ENCODE measurements at regions not wholly inside any gene's neighbourhood (a gene's known extent, or its start where the extent isn't known, plus 50 kb on each side); places are given as distances from the start of the nearest gene placed in this dataset.
"Not testable (repeated sequence)": the region's sequence is repeated elsewhere in the genome, so short reads cannot be mapped to it uniquely, and the experiment has no call there.

GRCh38 chr1:148246258-148246861 is 94.3 kb upstream of the NBPF11 start:
- intact Hi-C loops (cut with micrococcal nuclease); POLR2A ChIA-PET; H3K36me3 Mint-ChIP-seq; H3K9me3 Mint-ChIP-seq; H3K4me1 Mint-ChIP-seq (ENCODE audit: low read depth); H3K27me3 Mint-ChIP-seq; DNase-seq; H3K27ac Mint-ChIP-seq; H3K4me3 Mint-ChIP-seq; CTCF ChIA-PET: not testable (repeated sequence)

- H3K27ac Mint-ChIP-seq; H3K9me3 Mint-ChIP-seq; H3K4me3 Mint-ChIP-seq; H3K27me3 Mint-ChIP-seq; CTCF ChIA-PET; POLR2A ChIA-PET; DNase-seq; H3K36me3 Mint-ChIP-seq; intact Hi-C loops (cut with micrococcal nuclease); H3K4me1 Mint-ChIP-seq (ENCODE audit: low read depth): not testable (repeated sequence)
Observed at GRCh38 chr1:148245843-148246242, 93.8 kb upstream of the NBPF11 start.

GRCh38 chr1:148245443-148245842 is 93.4 kb upstream of the NBPF11 start:
- H3K27me3 Mint-ChIP-seq; POLR2A ChIA-PET; CTCF ChIA-PET; intact Hi-C loops (cut with micrococcal nuclease); H3K4me1 Mint-ChIP-seq (ENCODE audit: low read depth); H3K9me3 Mint-ChIP-seq; H3K4me3 Mint-ChIP-seq; H3K27ac Mint-ChIP-seq; H3K36me3 Mint-ChIP-seq; DNase-seq: not testable (repeated sequence)

- H3K4me1 Mint-ChIP-seq (ENCODE audit: low read depth); H3K9me3 Mint-ChIP-seq; H3K27ac Mint-ChIP-seq; intact Hi-C loops (cut with micrococcal nuclease); CTCF ChIA-PET; H3K4me3 Mint-ChIP-seq; H3K27me3 Mint-ChIP-seq; POLR2A ChIA-PET; DNase-seq; H3K36me3 Mint-ChIP-seq: not testable (repeated sequence)
Observed at GRCh38 chr1:148233250-148233649, 81.2 kb upstream of the NBPF11 start.

GRCh38 chr1:148228846-148229245 is 76.8 kb upstream of the NBPF11 start:
- intact Hi-C loops (cut with micrococcal nuclease); H3K4me3 Mint-ChIP-seq; H3K36me3 Mint-ChIP-seq; H3K4me1 Mint-ChIP-seq (ENCODE audit: low read depth); H3K27ac Mint-ChIP-seq; DNase-seq; CTCF ChIA-PET; H3K27me3 Mint-ChIP-seq; H3K9me3 Mint-ChIP-seq; POLR2A ChIA-PET: not testable (repeated sequence)

- CTCF ChIA-PET; H3K27ac Mint-ChIP-seq; intact Hi-C loops (cut with micrococcal nuclease): not testable (repeated sequence)
Observed at GRCh38 chr1:148222399-148223159, 70.5 kb upstream of the NBPF11 start.

GRCh38 chr1:148221593-148221992 is 69.5 kb upstream of the NBPF11 start:
- DNase-seq; H3K4me3 Mint-ChIP-seq; POLR2A ChIA-PET; H3K27me3 Mint-ChIP-seq; H3K36me3 Mint-ChIP-seq; H3K27ac Mint-ChIP-seq; H3K9me3 Mint-ChIP-seq; CTCF ChIA-PET; H3K4me1 Mint-ChIP-seq (ENCODE audit: low read depth); intact Hi-C loops (cut with micrococcal nuclease): not testable (repeated sequence)

More at GRCh38 chr1:148222399-148223159, 70.5 kb upstream of the NBPF11 start:
- POLR2A ChIA-PET; DNase-seq; H3K4me1 Mint-ChIP-seq (ENCODE audit: low read depth); H3K27me3 Mint-ChIP-seq; H3K36me3 Mint-ChIP-seq; H3K4me3 Mint-ChIP-seq; H3K9me3 Mint-ChIP-seq: not testable (repeated sequence)

- POLR2A ChIA-PET; H3K4me3 Mint-ChIP-seq; H3K36me3 Mint-ChIP-seq; H3K9me3 Mint-ChIP-seq; DNase-seq; H3K27ac Mint-ChIP-seq; H3K4me1 Mint-ChIP-seq (ENCODE audit: low read depth); CTCF ChIA-PET; intact Hi-C loops (cut with micrococcal nuclease); H3K27me3 Mint-ChIP-seq: not testable (repeated sequence)
Observed at GRCh38 chr1:148219229-148219628, 67.1 kb upstream of the NBPF11 start.

GRCh38 chr1:148211191-148211590 is 59.1 kb upstream of the NBPF11 start:
- H3K27ac Mint-ChIP-seq; H3K4me1 Mint-ChIP-seq (ENCODE audit: low read depth); H3K27me3 Mint-ChIP-seq; H3K36me3 Mint-ChIP-seq; DNase-seq; H3K4me3 Mint-ChIP-seq; POLR2A ChIA-PET; H3K9me3 Mint-ChIP-seq; intact Hi-C loops (cut with micrococcal nuclease); CTCF ChIA-PET: not testable (repeated sequence)

GRCh38 chr1:148210624-148211023 is 58.5 kb upstream of the NBPF11 start:
- H3K36me3 Mint-ChIP-seq; intact Hi-C loops (cut with micrococcal nuclease); POLR2A ChIA-PET; CTCF ChIA-PET; H3K27me3 Mint-ChIP-seq; H3K9me3 Mint-ChIP-seq; H3K4me3 Mint-ChIP-seq; H3K27ac Mint-ChIP-seq; DNase-seq; H3K4me1 Mint-ChIP-seq (ENCODE audit: low read depth): not testable (repeated sequence)

- POLR2A ChIA-PET; H3K4me1 Mint-ChIP-seq (ENCODE audit: low read depth); intact Hi-C loops (cut with micrococcal nuclease); H3K9me3 Mint-ChIP-seq; H3K36me3 Mint-ChIP-seq; H3K27ac Mint-ChIP-seq; H3K27me3 Mint-ChIP-seq; DNase-seq; H3K4me3 Mint-ChIP-seq; CTCF ChIA-PET: not testable (repeated sequence)
Observed at GRCh38 chr1:148210166-148210565, 58.1 kb upstream of the NBPF11 start.

- intact Hi-C loops (cut with micrococcal nuclease); POLR2A ChIA-PET; H3K27me3 Mint-ChIP-seq; H3K9me3 Mint-ChIP-seq; CTCF ChIA-PET; H3K4me3 Mint-ChIP-seq; H3K36me3 Mint-ChIP-seq; H3K27ac Mint-ChIP-seq; H3K4me1 Mint-ChIP-seq (ENCODE audit: low read depth); DNase-seq: not testable (repeated sequence)
Observed at GRCh38 chr1:148202013-148202412, 49.9 kb upstream of the NBPF11 start.

Data from activated CD4-positive, alpha-beta memory T cell treated with anti-CD3 and anti-CD28 coated beads for 36 hours (primary cell).